Adrenal gland (tissue), 9 donors: ENCODE measurements at regions not wholly inside any gene's neighbourhood (a gene's known extent, or its start where the extent isn't known, plus 50 kb on each side); places are given as distances from the start of the nearest gene placed in this dataset.

Experiments used
- DNase-seq, 7 donors: peaks; one replicate each; pipeline ENCODE4 v3.0.0-alpha.2; 2019 to 2020
- H3K27ac ChIP-seq, 5 donors: fragments of 200-600 bp; sonication (generic) in 4 of 5; 1 replicate in 3 of 5; 2 replicates in 2 of 5; pipeline versions ENCODE4 v1.5.1 to v1.8.0; 2016 to 2020; ENCODE audit warnings: mild to moderate bottlenecking in 1 of 5
- H3K27me3 ChIP-seq: fragments of 200-600 bp; 2 replicates; pipeline ENCODE4 v1.8.0; 2021
- H3K36me3 ChIP-seq, 2 donors: fragments of 200-600 bp; replicated peaks in 1 of 2; 1 replicate in 1 of 2; 2 replicates in 1 of 2; pipeline versions ENCODE4 v1.5.1 to v1.8.0; 2018 to 2022
- H3K4me1 ChIP-seq, 2 donors: fragments of 200-600 bp; replicated peaks in 1 of 2; 1 replicate in 1 of 2; 2 replicates in 1 of 2; pipeline versions ENCODE4 v1.5.1 to v1.8.0; 2018 to 2021
- H3K4me3 ChIP-seq, 4 donors: fragments of 200-600 bp; sonication (generic) in 3 of 4; one replicate each; pipeline ENCODE4 v1.5.1; 2016 to 2018
- H3K9me3 ChIP-seq, 3 donors: fragments of 200-600 bp; sonication (generic) in 1 of 3; replicated peaks in 1 of 3; 1 replicate in 2 of 3; 2 replicates in 1 of 3; pipeline versions ENCODE4 v1.5.1 to v1.8.0; 2016 to 2021
- CTCF ChIP-seq, 6 experiments: fragments of 450-650 bp in 4 of 6; fragments of 200-600 bp in 2 of 6; sonication (generic) in 1 of 6; IDR thresholded peaks; 1 replicate in 5 of 6; 2 replicates in 1 of 6; pipeline versions ENCODE4 v1.5.1 to v1.8.0; 2016 to 2021; ENCODE audit warnings: antibody characterized with exemption in 6 of 6, mild to moderate bottlenecking in 2 of 6, moderate library complexity in 1 of 6
- POLR2A ChIP-seq, 2 donors: fragments of 450-650 bp; IDR thresholded peaks; one replicate each; pipeline ENCODE4 v1.6.1; 2017; ENCODE audit warnings: antibody characterized with exemption in 2 of 2, mild to moderate bottlenecking in 2 of 2, moderate library complexity in 1 of 2
- WGBS, 4 donors: extraction: QIAGEN DNeasy Blood & Tissue Kit in 2 of 4; methylation state at CpG; one replicate each; pipeline versions ENCODE4 v1.1.5 to v1.1.7; 2013 to 2017; 5-methylcytosine and 5-hydroxymethylcytosine counted together
- intact Hi-C, 2 donors: fragments of 100-400 bp; cut with DNase I; formaldehyde crosslinking; loops; one replicate each; pipeline versions ENCODE4 v1.14.1 to v1.15.0; 2022 to 2023
- donor health status: healthy with polysubstance abuse.
- donor health status: Bipolar disorder and iron deficiency.
- donor health status: DM: yes; HTN: yes; CAD: no.
- donor health status: DM: no; HTN: no; CAD: no.
- donor health status: DM: no; HTN: no; CAD: no.

DNA sequence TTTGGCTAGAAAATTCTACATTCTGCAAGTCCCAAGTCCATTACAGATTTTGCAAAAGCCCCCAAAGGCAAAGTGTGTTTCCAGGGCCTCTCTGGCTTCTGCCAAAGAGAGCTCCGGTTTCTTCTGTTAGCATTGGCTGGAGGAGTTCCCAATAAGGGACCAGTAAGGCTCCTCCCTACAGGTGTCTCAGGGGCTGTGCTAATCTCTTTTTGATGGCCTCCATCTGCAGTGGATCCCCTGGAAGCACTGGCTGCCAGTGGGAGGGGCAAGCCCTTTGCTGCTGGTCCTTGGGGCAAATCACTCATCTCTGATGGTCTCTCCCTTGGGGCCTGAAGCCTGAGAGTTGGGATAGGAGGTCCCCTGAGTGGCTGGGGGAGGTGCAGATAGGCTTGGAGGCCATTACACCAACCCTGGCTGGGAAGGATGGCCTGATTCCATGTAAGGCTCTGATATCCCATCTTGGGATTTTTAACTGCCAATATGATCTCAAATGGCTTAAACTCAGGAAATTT lies 89.1 kb upstream of the USP24 start:
- Histone ChIP-seq H3K4me3 (no peak overlapping the region), H3K27ac (no peak overlapping the region), H3K4me1 (no peaks in the 10 kb centered on the region), H3K9me3 (no peaks in the 10 kb centered on the region), H3K27me3 (peaks cover 5% of the 10 kb centered on the region), H3K36me3 (no peaks in the 10 kb centered on the region)
- no peak for TF ChIP-seq POLR2A (IDR thresholded peaks at IDR 0.05)
- no peak for TF ChIP-seq CTCF (IDR thresholded peaks at IDR 0.05)
- 65 to 91% (median 74%) methylated on average over 1 of the region's 1 CpG for WGBS, 4 donors
- intact Hi-C loops: no loop called here
- no peak for DNase-seq

DNA sequence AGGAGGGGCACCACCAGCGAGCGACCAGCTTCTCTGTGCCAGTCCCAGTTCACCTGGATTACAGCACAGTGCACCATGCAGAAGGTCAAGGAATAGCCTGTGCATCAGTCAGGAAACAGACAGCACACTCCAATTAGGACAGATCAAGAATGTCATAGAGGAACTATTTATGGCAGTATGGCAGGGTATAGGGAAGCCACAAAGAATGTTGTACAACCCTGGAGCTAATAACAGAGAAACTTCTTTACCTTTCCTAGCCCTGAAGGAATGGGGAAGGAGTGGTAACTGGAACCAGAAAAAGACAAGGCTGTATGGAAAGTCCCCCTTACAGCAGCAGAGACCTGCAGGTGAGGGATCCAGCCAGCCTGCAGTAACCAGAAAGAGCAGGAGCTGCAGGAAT lies 87.8 kb upstream of the USP24 start:
- no peak overlapping the region for H3K4me3 ChIP-seq
- no peaks in the 10 kb centered on the region for H3K9me3 ChIP-seq
- TF ChIP-seq POLR2A (IDR thresholded peaks at IDR 0.05) (no peak), CTCF (IDR thresholded peaks at IDR 0.05) (no peak)
- peaks cover 5% of the 10 kb centered on the region for H3K27me3 ChIP-seq
- H3K36me3 ChIP-seq: no peaks in the 10 kb centered on the region
- 85 to 98% (median 92%) methylated on average over 2 of the region's 2 CpGs for WGBS, 4 donors
- intact Hi-C loops: no loop called here
- DNase-seq: no peak
- H3K4me1 ChIP-seq: no peaks in the 10 kb centered on the region
- H3K27ac ChIP-seq: no peak overlapping the region

- intact Hi-C loops: no loop called here
- Histone ChIP-seq H3K27me3 (no peaks in the 10 kb centered on the region), H3K9me3 (no peaks in the 10 kb centered on the region), H3K4me3 (no peak overlapping the region), H3K27ac (no peak overlapping the region), H3K36me3 (no peaks in the 10 kb centered on the region), H3K4me1 (no peaks in the 10 kb centered on the region)
- WGBS, 4 donors: 70 to 94% (median 87%) methylated on average over 2 of the region's 2 CpGs
- DNase-seq: no peak
- TF ChIP-seq POLR2A (IDR thresholded peaks at IDR 0.05) (no peak), CTCF (IDR thresholded peaks at IDR 0.05) (no peak)
Observed at GRCh38 chr1:55301912-55302311, 86.7 kb upstream of the USP24 start.

GRCh38 chr1:55300975-55301374 lies 85.8 kb upstream of the USP24 start:
- Histone ChIP-seq H3K27ac (no peak overlapping the region), H3K9me3 (no peaks in the 10 kb centered on the region), H3K27me3 (no peaks in the 10 kb centered on the region), H3K36me3 (no peaks in the 10 kb centered on the region), H3K4me1 (no peaks in the 10 kb centered on the region), H3K4me3 (no peak overlapping the region)
- intact Hi-C loops: no loop called here
- TF ChIP-seq POLR2A (IDR thresholded peaks at IDR 0.05) (no peak), CTCF (IDR thresholded peaks at IDR 0.05) (no peak)
- 59 to 68% (median 61%) methylated on average over 5 of the region's 5 CpGs for WGBS, 4 donors
- DNase-seq: no peak
